Upper lobe of left lung (tissue), 4 donors: ENCODE measurements at regions not wholly inside any gene's neighbourhood (a gene's known extent, or its start where the extent isn't known, plus 50 kb on each side); places are given as distances from the start of the nearest gene placed in this dataset.

ENCODE experiments used
- CTCF ChIP-seq, 6 experiments: fragments of 450-650 bp in 4 of 6; fragments of 200-600 bp in 2 of 6; sonication (generic) in 2 of 6; IDR thresholded peaks; one replicate each; pipeline ENCODE4 v1.5.1; 2016 to 2019; ENCODE audit warnings: antibody characterized with exemption in 6 of 6
- EP300 ChIP-seq, 4 donors: sonication (generic); formaldehyde crosslinking; IDR thresholded peaks; one replicate each; pipeline ENCODE4 v1.5.1; 2017; ENCODE audit warnings: antibody characterized with exemption in 4 of 4, control low read depth in 2 of 4
- POLR2A ChIP-seq, 4 donors: fragments of 450-650 bp; IDR thresholded peaks; one replicate each; pipeline ENCODE4 v1.5.1; 2016 to 2017; ENCODE audit warnings: antibody characterized with exemption in 4 of 4, mild to moderate bottlenecking in 2 of 4

- TF ChIP-seq CTCF (IDR thresholded peaks at IDR 0.05) (no peak), POLR2A (IDR thresholded peaks at IDR 0.05) (no peak), EP300 (IDR thresholded peaks at IDR 0.05) (no peak)
These were observed 283.9 kb upstream of the ADAMTSL1 start for GRCh38 chr9:18189871-18190670.
